A172 (cell line): ENCODE measurements at regions not wholly inside any gene's neighbourhood (a gene's known extent, or its start where the extent isn't known, plus 50 kb on each side); places are given as distances from the start of the nearest gene placed in this dataset.
"Not testable (repeated sequence)": the region's sequence is repeated elsewhere in the genome, so short reads cannot be mapped to it uniquely, and the experiment has no call there.

Experiments
- DNase-seq: peaks from one replicate; pipeline ENCODE4 v3.0.0-alpha.2; 2015; ENCODE audit warnings: low spot score

- DNase-seq = no peak
These were observed 132.7 kb upstream of the EYA4 start for GRCh38 chr6:133108419-133108818.

GRCh38 chr6:133114973-133115372, 126.2 kb upstream of the EYA4 start:
- no peak for DNase-seq

- no peak for DNase-seq
These were observed 125.2 kb upstream of the EYA4 start for GRCh38 chr6:133115946-133116345.

GRCh38 chr6:133128191-133128590, 113.0 kb upstream of the EYA4 start:
- DNase-seq = no peak

GRCh38 chr6:133129556-133129955, 111.6 kb upstream of the EYA4 start:
- no peak for DNase-seq

GRCh38 chr6:133130863-133131262, 110.3 kb upstream of the EYA4 start:
- peak; percentile 58 for DNase-seq

GRCh38 chr6:133131621-133132465, 109.3 kb upstream of the EYA4 start:
- DNase-seq = no peak

- no peak for DNase-seq
These were observed 108.6 kb upstream of the EYA4 start for GRCh38 chr6:133132466-133132971.

- no peak for DNase-seq
These were observed 104.8 kb upstream of the EYA4 start for GRCh38 chr6:133136177-133136880.

GRCh38 chr6:133147470-133148184, 93.5 kb upstream of the EYA4 start:
- not testable (repeated sequence) for DNase-seq

GRCh38 chr6:133156689-133157088, 84.5 kb upstream of the EYA4 start:
- DNase-seq = no peak

- no peak for DNase-seq
These were observed 83.2 kb upstream of the EYA4 start for GRCh38 chr6:133157995-133158394.

- no peak for DNase-seq
These were observed 81.8 kb upstream of the EYA4 start for GRCh38 chr6:133159255-133159795.

- no peak for DNase-seq
These were observed 80.6 kb upstream of the EYA4 start for GRCh38 chr6:133160536-133160935.

GRCh38 chr6:133165235-133165634, 75.9 kb upstream of the EYA4 start:
- no peak for DNase-seq

GRCh38 chr6:133166766-133167165, 74.4 kb upstream of the EYA4 start:
- no peak for DNase-seq

GRCh38 chr6:133169901-133170300, 71.3 kb upstream of the EYA4 start:
- no peak for DNase-seq

- DNase-seq = no peak
These were observed 70.6 kb upstream of the EYA4 start for GRCh38 chr6:133170602-133171001.

GRCh38 chr6:133171989-133172604, 69.1 kb upstream of the EYA4 start:
- no peak for DNase-seq

GRCh38 chr6:133173276-133173675, 67.9 kb upstream of the EYA4 start:
- DNase-seq = no peak

GRCh38 chr6:133179481-133179880, 61.7 kb upstream of the EYA4 start:
- DNase-seq = no peak

- DNase-seq = no peak
These were observed 57.5 kb upstream of the EYA4 start for GRCh38 chr6:133183691-133184090.
